H54 (cell line): ENCODE measurements at regions not wholly inside any gene's neighbourhood (a gene's known extent, or its start where the extent isn't known, plus 50 kb on each side); places are given as distances from the start of the nearest gene placed in this dataset.

Experiments used
- DNase-seq: peaks from one replicate; pipeline ENCODE4 v3.0.0; 2011; ENCODE audit warnings: low spot score, mixed read lengths; ENCODE audit not compliant: insufficient read length
- FAIRE-seq: peaks from 3 replicates; lab custom pipeline; 2011; peaks lifted over from hg19 to GRCh38; lab: Jason Lieb, UNC
- POLR2A ChIP-seq: IDR thresholded peaks from 2 replicates; pipeline ENCODE4 v1.6.1; 2011; ENCODE audit warnings: low read depth, mild to moderate bottlenecking, low read length

- FAIRE-seq: no peak
- no peak for DNase-seq
- no peak for TF ChIP-seq POLR2A
Measured at GRCh38 chr2:23058435-23058834, 326.5 kb upstream of the KLHL29 start.

- DNase-seq: no peak
- FAIRE-seq: no peak
- no peak for TF ChIP-seq POLR2A
Measured at GRCh38 chr2:23065210-23065609, 319.8 kb upstream of the KLHL29 start.

GRCh38 chr2:23065936-23066335 is 319.0 kb upstream of the KLHL29 start:
- FAIRE-seq (no peak), DNase-seq (no peak)

GRCh38 chr2:23066686-23067085 is 318.3 kb upstream of the KLHL29 start:
- FAIRE-seq (no peak), DNase-seq (no peak)
- TF ChIP-seq POLR2A: no peak

More at GRCh38 chr2:23065936-23066335, 319.0 kb upstream of the KLHL29 start:
- TF ChIP-seq POLR2A: no peak

GRCh38 chr2:23069156-23069555 is 315.8 kb upstream of the KLHL29 start:
- TF ChIP-seq POLR2A: no peak
- FAIRE-seq (no peak), DNase-seq (no peak)

- TF ChIP-seq POLR2A: no peak
- no peak for FAIRE-seq
- no peak for DNase-seq
Measured at GRCh38 chr2:23069923-23070322, 315.1 kb upstream of the KLHL29 start.

GRCh38 chr2:23073056-23073455 is 311.9 kb upstream of the KLHL29 start:
- no peak for DNase-seq
- no peak for FAIRE-seq
- TF ChIP-seq POLR2A: no peak

GRCh38 chr2:23073671-23074070 is 311.3 kb upstream of the KLHL29 start:
- TF ChIP-seq POLR2A: no peak
- FAIRE-seq: no peak

GRCh38 chr2:23077596-23077995 is 307.4 kb upstream of the KLHL29 start:
- TF ChIP-seq POLR2A: no peak
- no peak for FAIRE-seq
- no peak for DNase-seq

More at GRCh38 chr2:23073671-23074070, 311.3 kb upstream of the KLHL29 start:
- DNase-seq: no peak

- TF ChIP-seq POLR2A: no peak
- no peak for FAIRE-seq
- DNase-seq: no peak
Measured at GRCh38 chr2:23078784-23079434, 306.1 kb upstream of the KLHL29 start.

- FAIRE-seq: no peak
- no peak for TF ChIP-seq POLR2A
- DNase-seq: no peak
Measured at GRCh38 chr2:23083966-23084365, 301.0 kb upstream of the KLHL29 start.

GRCh38 chr2:23091019-23091418 is 294.0 kb upstream of the KLHL29 start:
- FAIRE-seq (no peak), DNase-seq (no peak)
- no peak for TF ChIP-seq POLR2A

GRCh38 chr2:23091900-23092299 is 293.1 kb upstream of the KLHL29 start:
- no peak for TF ChIP-seq POLR2A
- no peak for DNase-seq
- FAIRE-seq: no peak

- no peak for DNase-seq
Measured at GRCh38 chr2:23092831-23093230, 292.1 kb upstream of the KLHL29 start.

GRCh38 chr2:23093513-23093912 is 291.5 kb upstream of the KLHL29 start:
- DNase-seq (no peak), FAIRE-seq (no peak)
- no peak for TF ChIP-seq POLR2A

More at GRCh38 chr2:23092831-23093230, 292.1 kb upstream of the KLHL29 start:
- TF ChIP-seq POLR2A: no peak
- no peak for FAIRE-seq
